Naive B cell (primary cell): ENCODE measurements at regions not wholly inside any gene's neighbourhood (a gene's known extent, or its start where the extent isn't known, plus 50 kb on each side); places are given as distances from the start of the nearest gene placed in this dataset.

ENCODE experiments used
- ATAC-seq, 2 donors: fragments of 150-1000 bp; cut with Tn5 transposase; 2 replicates each; pipeline ENCODE4 v1.10.0; 2021; ENCODE audit warnings: low read depth in 2 of 2, mild to moderate bottlenecking in 2 of 2, moderate library complexity in 2 of 2
- DNase-seq: peaks from one replicate; pipeline ENCODE4 v3.0.0; 2022
- H3K27ac Mint-ChIP-seq, 6 donors: one replicate each; pipeline ENCODE4 v1.8.0; 2020 to 2022; ENCODE audit warnings: mild to moderate bottlenecking in 6 of 6, mixed read lengths in 6 of 6, moderate library complexity in 5 of 6, inconsistent platforms in 2 of 6
- H3K27me3 Mint-ChIP-seq, 3 donors: one replicate each; pipeline ENCODE4 v1.8.0; 2021 to 2022; ENCODE audit warnings: mixed read lengths in 3 of 3, mild to moderate bottlenecking in 1 of 3
- H3K36me3 Mint-ChIP-seq, 2 donors: one replicate each; pipeline ENCODE4 v1.8.0; 2020 to 2022; ENCODE audit warnings: mixed read lengths in 2 of 2, inconsistent platforms in 1 of 2, mild to moderate bottlenecking in 1 of 2
- H3K4me1 Mint-ChIP-seq, 3 donors: one replicate each; pipeline ENCODE4 v1.8.0; 2020 to 2022; ENCODE audit warnings: mixed read lengths in 3 of 3, inconsistent platforms in 1 of 3, mild to moderate bottlenecking in 1 of 3, moderate library complexity in 1 of 3
- H3K4me3 Mint-ChIP-seq, 8 donors: one replicate each; pipeline ENCODE4 v1.8.0; 2020 to 2022; ENCODE audit warnings: mild to moderate bottlenecking in 8 of 8, mixed read lengths in 8 of 8, moderate library complexity in 8 of 8, inconsistent platforms in 2 of 8
- H3K9me3 Mint-ChIP-seq, 7 donors: one replicate each; pipeline ENCODE4 v1.8.0; 2020 to 2022; ENCODE audit warnings: mixed read lengths in 7 of 7, mild to moderate bottlenecking in 5 of 7, inconsistent platforms in 2 of 7, moderate library complexity in 1 of 7

DNA sequence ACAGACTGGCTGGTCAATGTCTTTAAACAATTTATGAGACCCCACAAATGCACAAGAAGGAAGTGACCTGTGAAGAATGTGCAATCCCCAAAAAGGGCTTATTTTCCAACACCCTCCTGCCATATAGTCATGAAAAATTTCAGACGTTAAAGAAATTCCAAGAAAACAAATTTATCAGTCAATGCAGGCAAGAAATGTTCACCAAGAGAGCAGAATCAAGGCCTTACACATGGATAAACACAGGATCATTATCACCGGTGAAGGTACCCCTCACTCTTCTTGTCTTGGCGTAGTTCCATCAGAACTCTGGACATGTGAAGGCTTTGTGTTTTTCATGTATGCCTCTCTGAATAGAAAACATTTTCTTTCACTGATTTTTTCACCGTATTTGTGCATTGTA, 186.7 kb upstream of the GALNTL6 start:
- H3K36me3 Mint-ChIP-seq: no peaks in the 10 kb centered on the region
- peaks cover 0 to 5% (median 1%) of the 10 kb centered on the region in 7 donors for H3K9me3 Mint-ChIP-seq
- H3K4me1 Mint-ChIP-seq: peaks cover 21 to 35% (median 25%) of the 10 kb centered on the region in 3 donors
- ATAC-seq (no peak), DNase-seq (no peak)
- no peak overlapping the region for H3K27ac Mint-ChIP-seq
- H3K4me3 Mint-ChIP-seq: no peak overlapping the region
- H3K27me3 Mint-ChIP-seq: peaks cover 0 to 4% (median 0%) of the 10 kb centered on the region in 3 donors

DNA sequence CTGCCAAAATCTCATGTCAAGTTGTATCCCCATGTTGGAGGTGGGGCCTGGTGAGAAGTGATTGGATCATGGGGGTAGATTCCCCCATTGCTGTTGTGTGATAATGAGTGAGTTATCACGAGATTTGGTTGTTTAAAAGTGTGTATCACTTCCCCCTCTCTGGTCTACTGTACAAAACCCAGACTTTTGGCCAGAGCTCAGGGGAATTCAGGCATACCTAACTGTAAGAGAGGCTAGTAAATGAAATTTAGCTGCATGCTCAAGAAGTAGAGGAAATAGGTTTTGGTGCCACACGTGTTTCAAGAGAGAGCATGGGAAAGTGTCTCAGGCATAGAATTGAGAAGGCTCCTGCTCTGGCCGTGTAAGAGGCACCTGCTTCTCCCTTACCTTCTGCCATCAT, 190.5 kb upstream of the GALNTL6 start:
- no peaks in the 10 kb centered on the region for H3K27me3 Mint-ChIP-seq
- peak overlapping the region in 1 of 6 donors; percentile 63 for H3K27ac Mint-ChIP-seq
- H3K4me1 Mint-ChIP-seq: peaks cover 9 to 17% (median 14%) of the 10 kb centered on the region in 3 donors
- DNase-seq: no peak
- H3K36me3 Mint-ChIP-seq: no peaks in the 10 kb centered on the region
- ATAC-seq: peak in 1 of 2 donors; percentile 49
- no peak overlapping the region for H3K4me3 Mint-ChIP-seq
- peaks cover 0 to 11% (median 3%) of the 10 kb centered on the region in 7 donors for H3K9me3 Mint-ChIP-seq

DNA sequence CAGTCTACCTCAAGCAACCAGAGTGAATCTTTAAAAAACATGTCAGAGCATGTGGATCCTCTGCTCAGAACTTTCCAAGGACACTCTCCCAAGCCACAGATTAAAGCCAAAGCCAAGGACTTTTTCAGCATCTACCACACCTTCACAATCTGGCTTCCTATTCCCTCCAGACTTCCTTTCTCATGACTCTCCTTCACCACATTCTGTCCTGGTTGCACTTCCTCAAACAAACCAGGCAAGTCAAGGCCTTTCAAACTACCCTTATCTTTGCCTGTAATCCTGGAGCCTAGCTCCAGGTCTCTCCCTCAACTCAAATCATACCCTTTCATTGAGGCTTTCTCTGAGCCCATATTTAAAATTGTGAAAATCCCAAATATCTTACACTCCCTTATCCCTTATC, 191.6 kb upstream of the GALNTL6 start:
- ATAC-seq: peak; percentile 41 to 69
- H3K9me3 Mint-ChIP-seq: peaks cover 0 to 11% (median 3%) of the 10 kb centered on the region in 7 donors
- H3K27ac Mint-ChIP-seq: no peak overlapping the region
- H3K4me3 Mint-ChIP-seq: no peak overlapping the region
- peaks cover 9 to 17% (median 14%) of the 10 kb centered on the region in 3 donors for H3K4me1 Mint-ChIP-seq
- no peaks in the 10 kb centered on the region for H3K36me3 Mint-ChIP-seq
- DNase-seq: peak; percentile 5
- no peaks in the 10 kb centered on the region for H3K27me3 Mint-ChIP-seq

DNA sequence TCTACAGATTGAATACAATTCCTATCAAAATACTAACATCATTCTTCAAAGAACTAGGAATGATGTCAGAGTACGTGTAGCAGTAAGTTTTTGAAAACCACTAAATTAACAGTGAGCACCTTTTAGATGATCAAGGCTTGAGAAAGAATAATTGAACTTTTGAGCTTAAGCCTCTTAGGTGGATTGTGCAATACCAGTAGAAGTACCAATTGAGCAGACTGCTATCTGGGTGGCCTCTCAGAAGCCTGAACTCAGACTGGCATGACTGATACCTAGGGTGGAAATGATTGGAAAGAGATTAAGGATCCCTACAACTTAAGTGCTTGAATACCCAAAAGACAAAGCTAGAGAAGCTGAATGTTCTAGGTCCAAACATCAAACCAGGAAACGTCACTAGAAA, 200.3 kb upstream of the GALNTL6 start:
- H3K4me1 Mint-ChIP-seq: no peaks in the 10 kb centered on the region
- ATAC-seq (no peak), DNase-seq (no peak)
- H3K27ac Mint-ChIP-seq: peak overlapping the region in 1 of 6 donors; percentile 83
- H3K4me3 Mint-ChIP-seq: no peak overlapping the region
- H3K36me3 Mint-ChIP-seq: peaks cover 0 to under 1% of the 10 kb centered on the region in 2 donors
- H3K9me3 Mint-ChIP-seq: peaks cover 0 to under 1% (median 0%) of the 10 kb centered on the region in 7 donors
- H3K27me3 Mint-ChIP-seq: no peaks in the 10 kb centered on the region

DNA sequence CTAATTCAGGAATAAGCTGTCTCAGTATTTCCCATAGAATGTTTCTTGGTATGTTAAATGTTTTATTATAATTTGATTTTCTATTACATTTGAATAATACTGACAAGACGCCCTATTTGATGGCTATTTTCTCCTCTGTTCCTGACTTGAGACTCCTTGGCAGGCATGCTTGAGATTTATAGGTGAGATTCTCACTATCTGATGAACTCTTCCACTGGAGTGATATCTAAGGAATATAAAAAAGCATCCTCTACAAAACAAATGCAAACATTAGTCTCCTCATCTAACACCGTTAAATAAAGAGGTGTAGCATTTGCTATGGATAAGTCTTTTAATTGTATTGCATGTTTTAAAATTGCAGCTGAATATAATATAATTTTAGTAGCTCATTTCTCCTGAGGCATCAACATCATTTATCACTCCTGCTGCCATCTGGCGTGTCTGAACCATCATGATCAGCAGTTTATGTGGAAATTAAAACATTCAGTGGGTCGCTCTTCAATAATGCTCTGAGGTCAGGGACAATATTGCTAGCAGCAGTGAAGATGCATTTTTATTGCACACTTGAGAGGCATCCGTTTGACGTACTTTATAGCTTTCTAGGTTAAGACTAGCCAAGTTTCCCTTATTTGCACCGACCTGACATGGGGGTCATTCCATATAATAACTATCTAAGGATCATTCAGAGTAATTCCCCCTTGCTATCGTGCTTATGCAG, 210.4 kb upstream of the GALNTL6 start:
- Mint-ChIP-seq H3K36me3 (peaks cover 0 to 4% of the 10 kb centered on the region in 2 donors), H3K4me3 (no peak overlapping the region), H3K27me3 (peaks cover 0 to 5% (median 0%) of the 10 kb centered on the region in 3 donors), H3K9me3 (peaks cover 0 to 8% (median 3%) of the 10 kb centered on the region in 7 donors), H3K27ac (no peak overlapping the region), H3K4me1 (no peaks in the 10 kb centered on the region)
- DNase-seq (no peak), ATAC-seq (no peak)

DNA sequence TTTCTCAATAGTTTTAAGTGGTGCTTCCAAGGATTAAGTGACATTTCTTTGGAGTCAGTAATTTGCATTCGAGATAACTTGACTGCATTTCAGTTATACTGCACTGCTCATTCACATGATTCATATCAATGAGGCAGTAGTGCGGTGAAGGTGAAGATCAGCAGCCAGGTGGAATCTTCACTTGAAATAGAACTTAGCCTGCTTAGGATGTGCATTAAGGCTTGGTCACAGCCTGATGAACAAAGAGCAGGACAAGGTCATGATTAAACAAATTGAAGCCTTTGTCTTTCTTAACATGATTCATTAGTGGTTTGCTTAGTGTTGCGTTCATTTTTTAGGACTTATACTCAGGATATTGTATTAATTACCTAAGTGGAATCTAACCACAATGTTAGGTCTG, 212.1 kb upstream of the GALNTL6 start:
- DNase-seq (no peak), ATAC-seq (no peak)
- no peak overlapping the region for H3K4me3 Mint-ChIP-seq
- H3K4me1 Mint-ChIP-seq: no peaks in the 10 kb centered on the region
- no peak overlapping the region for H3K27ac Mint-ChIP-seq
- peaks cover 0 to 10% (median 4%) of the 10 kb centered on the region in 7 donors for H3K9me3 Mint-ChIP-seq
- H3K36me3 Mint-ChIP-seq: no peaks in the 10 kb centered on the region
- H3K27me3 Mint-ChIP-seq: peaks cover 0 to 5% (median 0%) of the 10 kb centered on the region in 3 donors

DNA sequence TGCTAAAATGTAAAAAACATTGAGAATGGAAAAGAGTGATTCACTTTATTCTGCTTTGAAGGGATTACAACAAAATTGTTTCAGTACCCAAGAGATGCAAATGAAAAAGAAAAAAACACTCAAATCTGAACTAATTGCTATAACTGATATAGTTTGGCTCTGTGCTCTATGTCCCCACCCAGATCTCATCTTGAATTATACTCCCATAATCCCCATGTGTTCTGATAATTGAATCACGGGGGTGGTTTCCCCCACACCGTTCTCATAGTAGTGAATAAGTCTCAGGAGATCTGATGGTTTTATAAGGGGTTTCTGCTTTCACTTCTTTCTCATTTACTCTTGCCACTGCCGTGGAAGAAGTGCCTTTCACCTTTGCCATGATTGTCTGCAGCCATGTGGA, 213.6 kb upstream of the GALNTL6 start:
- H3K4me3 Mint-ChIP-seq: no peak overlapping the region
- no peak overlapping the region for H3K27ac Mint-ChIP-seq
- H3K27me3 Mint-ChIP-seq: peaks cover 0 to 5% (median 0%) of the 10 kb centered on the region in 3 donors
- no peak for ATAC-seq
- no peaks in the 10 kb centered on the region for H3K4me1 Mint-ChIP-seq
- peaks cover 0 to 10% (median 4%) of the 10 kb centered on the region in 7 donors for H3K9me3 Mint-ChIP-seq
- no peaks in the 10 kb centered on the region for H3K36me3 Mint-ChIP-seq
- no peak for DNase-seq

DNA sequence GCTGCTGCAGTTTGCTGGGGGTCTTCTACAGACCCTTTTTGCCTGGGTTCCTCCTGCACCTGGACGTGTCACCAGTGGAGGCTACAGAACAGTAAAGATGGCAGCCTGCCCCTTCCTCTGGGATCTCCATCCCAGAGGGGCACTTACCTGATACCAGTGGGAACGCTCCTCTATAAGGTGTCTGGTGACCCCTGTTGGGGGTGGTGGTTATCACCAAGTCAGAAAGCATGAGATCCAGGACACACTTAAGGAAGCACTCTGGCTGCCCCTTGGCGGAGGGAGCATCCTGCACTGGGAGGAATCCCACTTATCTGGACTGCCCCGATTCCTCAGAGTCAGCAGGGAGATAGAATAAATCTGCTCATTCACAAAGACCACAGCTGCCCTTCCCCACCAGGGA, 218.9 kb upstream of the GALNTL6 start:
- H3K27ac Mint-ChIP-seq: no peak overlapping the region
- H3K4me1 Mint-ChIP-seq: no peaks in the 10 kb centered on the region
- no peak overlapping the region for H3K4me3 Mint-ChIP-seq
- ATAC-seq (no peak), DNase-seq (no peak)
- no peaks in the 10 kb centered on the region for H3K27me3 Mint-ChIP-seq
- H3K9me3 Mint-ChIP-seq: peaks cover 0 to 5% (median 2%) of the 10 kb centered on the region in 7 donors
- no peaks in the 10 kb centered on the region for H3K36me3 Mint-ChIP-seq

DNA sequence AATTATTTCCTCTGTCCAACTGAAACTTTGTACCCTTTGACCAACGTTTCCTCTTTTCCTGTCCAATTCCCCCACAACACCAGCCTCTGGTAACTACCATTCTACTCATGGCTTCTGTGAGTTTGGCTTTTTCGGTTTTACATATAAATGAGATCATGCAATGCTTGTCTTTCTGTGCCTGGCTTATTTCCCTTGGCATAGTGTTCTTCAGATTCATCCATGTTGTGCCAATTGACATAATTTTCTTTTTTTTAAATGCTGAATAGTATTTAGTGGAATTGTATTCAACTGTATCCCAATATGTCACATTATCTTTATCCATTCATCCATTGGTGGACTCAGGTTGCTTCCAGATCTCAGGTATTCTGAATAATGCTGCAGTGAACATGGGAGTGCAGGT, 222.5 kb upstream of the GALNTL6 start:
- Mint-ChIP-seq H3K27ac (no peak overlapping the region), H3K9me3 (peaks cover 0 to 1% (median 0%) of the 10 kb centered on the region in 7 donors), H3K36me3 (no peaks in the 10 kb centered on the region), H3K4me3 (no peak overlapping the region), H3K27me3 (no peaks in the 10 kb centered on the region), H3K4me1 (no peaks in the 10 kb centered on the region)
- DNase-seq (no peak), ATAC-seq (no peak)

DNA sequence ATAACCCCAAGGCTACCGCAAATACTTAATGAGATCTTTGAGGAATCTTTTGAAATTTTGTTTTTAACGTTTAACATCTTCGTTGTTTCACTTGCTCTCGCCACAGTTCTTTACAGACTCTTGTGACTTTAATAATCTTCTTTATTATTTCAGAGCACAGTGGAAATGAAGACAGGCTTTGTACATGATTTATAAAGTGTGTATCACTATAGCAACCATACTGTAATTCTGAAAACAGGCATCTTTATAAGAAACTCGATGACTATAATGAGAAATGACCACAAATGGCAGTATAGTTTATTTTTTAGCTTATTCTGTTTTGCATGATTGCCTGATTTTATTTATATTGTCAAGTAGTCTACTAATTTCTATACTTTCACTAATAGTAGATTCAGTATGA, 224.4 kb upstream of the GALNTL6 start:
- H3K27ac Mint-ChIP-seq: no peak overlapping the region
- no peaks in the 10 kb centered on the region for H3K27me3 Mint-ChIP-seq
- peaks cover 0 to 10% (median 3%) of the 10 kb centered on the region in 3 donors for H3K4me1 Mint-ChIP-seq
- H3K9me3 Mint-ChIP-seq: peaks cover 0 to 7% (median 0%) of the 10 kb centered on the region in 7 donors
- no peak for ATAC-seq
- DNase-seq: no peak
- no peaks in the 10 kb centered on the region for H3K36me3 Mint-ChIP-seq
- no peak overlapping the region for H3K4me3 Mint-ChIP-seq

DNA sequence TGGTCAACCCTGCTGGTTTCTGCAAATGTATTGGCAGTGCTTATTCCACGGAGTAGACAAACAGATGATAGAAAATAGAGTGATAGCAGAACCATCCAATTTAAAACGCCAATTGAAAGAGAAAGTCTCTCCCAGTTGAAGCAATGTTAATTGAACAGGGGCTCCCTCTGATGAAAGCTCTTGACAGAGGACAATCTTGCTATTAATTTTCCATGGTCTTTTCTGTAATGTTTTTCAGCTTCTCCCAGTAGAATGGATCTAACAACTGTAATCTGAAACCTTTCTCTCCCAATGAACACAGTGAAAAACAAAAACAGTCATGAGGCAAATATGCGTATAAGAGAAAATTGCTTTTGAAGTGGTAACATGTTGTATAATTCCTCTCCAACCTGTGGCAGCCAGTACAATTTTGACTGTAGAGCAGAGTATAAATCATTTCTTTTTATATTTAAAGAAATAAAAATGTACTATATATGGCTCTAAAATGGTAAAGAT, 225.1 kb upstream of the GALNTL6 start:
- peaks cover 0 to 8% (median 0%) of the 10 kb centered on the region in 7 donors for H3K9me3 Mint-ChIP-seq
- peaks cover 5 to 17% (median 10%) of the 10 kb centered on the region in 3 donors for H3K4me1 Mint-ChIP-seq
- DNase-seq (no peak), ATAC-seq (no peak)
- no peak overlapping the region for H3K4me3 Mint-ChIP-seq
- H3K27ac Mint-ChIP-seq: peak overlapping the region in 1 of 6 donors; percentile 29
- no peaks in the 10 kb centered on the region for H3K36me3 Mint-ChIP-seq
- no peaks in the 10 kb centered on the region for H3K27me3 Mint-ChIP-seq

DNA sequence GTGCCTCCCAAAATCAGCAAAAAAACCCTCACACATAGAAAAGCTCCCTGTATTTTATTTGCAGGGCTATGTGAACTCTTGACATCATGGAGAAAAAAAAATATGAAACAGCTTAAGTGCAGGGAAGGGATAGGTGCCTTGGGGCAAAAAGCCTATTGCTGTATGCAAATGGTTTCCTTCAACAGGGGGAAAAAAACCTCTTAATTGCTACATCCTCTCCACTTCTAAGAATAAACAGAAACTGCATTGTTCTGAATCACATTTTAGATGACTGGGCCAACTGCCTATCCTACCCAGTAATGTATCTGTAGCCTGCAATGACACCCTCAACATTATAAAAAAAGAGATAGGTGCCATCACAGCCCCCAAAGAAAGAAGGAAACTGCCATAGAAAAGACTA, 229.4 kb upstream of the GALNTL6 start:
- H3K4me1 Mint-ChIP-seq: peaks cover 14 to 32% (median 22%) of the 10 kb centered on the region in 3 donors
- peak overlapping the region in 1 of 6 donors; percentile 27 for H3K27ac Mint-ChIP-seq
- H3K4me3 Mint-ChIP-seq: no peak overlapping the region
- DNase-seq (no peak), ATAC-seq (peak in 1 of 2 donors; percentile 38)
- H3K27me3 Mint-ChIP-seq: no peaks in the 10 kb centered on the region
- no peaks in the 10 kb centered on the region for H3K36me3 Mint-ChIP-seq
- peaks cover 0 to 8% (median 0%) of the 10 kb centered on the region in 7 donors for H3K9me3 Mint-ChIP-seq

DNA sequence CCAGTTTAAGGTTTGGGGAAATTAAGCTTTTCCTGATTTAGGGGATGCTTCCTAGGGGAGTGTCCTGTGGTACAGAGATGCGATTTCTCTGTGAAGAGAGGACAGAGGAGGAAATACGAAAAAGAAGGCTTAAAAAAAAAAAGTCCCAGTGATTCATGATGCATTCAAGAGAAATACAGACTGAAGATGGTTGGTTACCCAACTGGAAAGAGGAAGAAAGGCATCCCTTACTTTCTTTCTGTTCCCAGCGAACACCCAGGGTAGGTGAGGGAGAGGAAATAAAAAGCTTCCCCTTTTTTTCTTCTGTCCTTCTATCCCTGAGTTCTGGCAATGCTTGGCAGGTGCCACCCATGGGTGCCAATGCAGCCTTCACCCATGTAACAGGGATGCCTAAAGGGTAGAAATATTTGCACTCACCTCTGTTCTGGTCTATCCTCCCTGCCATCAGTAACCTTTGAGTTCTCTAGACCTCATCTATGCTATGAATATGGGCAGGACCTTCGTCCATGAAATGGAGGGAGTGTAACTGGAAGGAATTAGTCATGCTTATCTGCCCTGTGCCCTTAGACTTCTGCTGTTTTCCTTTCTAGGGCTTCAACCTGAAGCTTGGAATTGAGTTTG, 230.1 kb upstream of the GALNTL6 start:
- no peaks in the 10 kb centered on the region for H3K36me3 Mint-ChIP-seq
- ATAC-seq: peak; percentile 50 to 82
- peaks cover 0 to 8% (median 0%) of the 10 kb centered on the region in 7 donors for H3K9me3 Mint-ChIP-seq

DNA sequence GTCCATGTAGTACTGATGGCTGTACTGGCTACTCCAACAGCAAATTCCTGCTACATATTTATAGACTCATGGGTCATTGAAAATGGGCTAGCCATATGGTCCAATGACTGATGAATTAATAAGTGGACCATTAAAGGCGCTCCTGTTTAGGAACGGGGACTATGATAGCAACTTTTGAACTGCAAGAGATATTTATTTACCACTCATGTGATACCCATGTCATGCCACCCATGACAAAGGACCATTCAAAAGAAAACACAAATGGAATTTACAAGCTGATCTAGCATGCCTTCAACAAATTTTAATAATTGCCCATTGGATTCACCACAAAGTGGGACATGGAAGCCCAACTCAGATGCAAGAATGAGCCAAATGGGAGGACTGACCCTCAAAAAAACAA, 240.0 kb upstream of the GALNTL6 start:
- H3K4me1 Mint-ChIP-seq: no peaks in the 10 kb centered on the region
- no peaks in the 10 kb centered on the region for H3K36me3 Mint-ChIP-seq
- H3K27ac Mint-ChIP-seq: no peak overlapping the region
- peaks cover 0 to 4% (median 1%) of the 10 kb centered on the region in 7 donors for H3K9me3 Mint-ChIP-seq
- H3K27me3 Mint-ChIP-seq: no peaks in the 10 kb centered on the region
- no peak overlapping the region for H3K4me3 Mint-ChIP-seq
- DNase-seq (no peak), ATAC-seq (no peak)

More for the DNA sequence above, 230.1 kb upstream of the GALNTL6 start:
- Mint-ChIP-seq H3K27ac (peak overlapping the region in 3 of 6 donors; percentile 3 to 63 (median 47)), H3K4me3 (peak overlapping the region in 4 of 8 donors; percentile 2 to 82 (median 55)), H3K27me3 (no peaks in the 10 kb centered on the region), H3K4me1 (peaks cover 14 to 32% (median 22%) of the 10 kb centered on the region in 3 donors)
- DNase-seq: no peak
